Parathyroid adenoma (tissue), 2 donors: ENCODE measurements at regions not wholly inside any gene's neighbourhood (a gene's known extent, or its start where the extent isn't known, plus 50 kb on each side); places are given as distances from the start of the nearest gene placed in this dataset.

Source experiments
- H2AFZ ChIP-seq: fragments of 300-600 bp; sonication (generic); one replicate; pipeline ENCODE4 v1.7.0; 2017; ENCODE audit warnings: antibody characterized with exemption, mild to moderate bottlenecking
- H3K27ac ChIP-seq: fragments of 300-600 bp; sonication (generic); one replicate; pipeline ENCODE4 v1.7.0; 2017
- H3K27me3 ChIP-seq: fragments of 300-600 bp; sonication (generic); one replicate; pipeline ENCODE4 v1.7.0; 2017; ENCODE audit warnings: low read length; ENCODE audit not compliant: control insufficient read depth, insufficient read depth
- H3K36me3 ChIP-seq: fragments of 300-600 bp; sonication (generic); one replicate; pipeline ENCODE4 v1.7.0; 2017; ENCODE audit warnings: low read length; ENCODE audit not compliant: control insufficient read depth, insufficient read depth
- H3K4me1 ChIP-seq: fragments of 300-600 bp; sonication (generic); one replicate; pipeline ENCODE4 v1.7.0; 2017; ENCODE audit warnings: control low read depth
- H3K4me2 ChIP-seq: fragments of 300-600 bp; sonication (generic); one replicate; pipeline ENCODE4 v1.7.0; 2017; ENCODE audit warnings: low read length
- H3K4me3 ChIP-seq: fragments of 300-600 bp; sonication (generic); one replicate; pipeline ENCODE4 v1.7.0; 2017; ENCODE audit warnings: low read depth, low read length
- H3K79me2 ChIP-seq: fragments of 300-600 bp; sonication (generic); one replicate; pipeline ENCODE4 v1.7.0; 2017; ENCODE audit warnings: control low read depth
- H3K9ac ChIP-seq: fragments of 300-600 bp; sonication (generic); one replicate; pipeline ENCODE4 v1.7.0; 2017; ENCODE audit warnings: mild to moderate bottlenecking
- H3K9me3 ChIP-seq: fragments of 300-600 bp; sonication (generic); one replicate; pipeline ENCODE4 v1.7.0; 2017; ENCODE audit warnings: low read length; ENCODE audit not compliant: control insufficient read depth
- CTCF ChIP-seq: fragments of 300-600 bp; sonication (generic); IDR thresholded peaks from one replicate; pipeline ENCODE4 v1.7.0; 2017; ENCODE audit warnings: antibody characterized with exemption, mild to moderate bottlenecking
- donor health status: primary hyperparathyroidism.

GRCh38 chr5:93267736-93268135 lies 313.3 kb downstream of the NR2F1-AS1 start:
- Histone ChIP-seq H3K4me3 (no peak overlapping the region), H2AFZ (no peak overlapping the region), H3K4me1 (no peaks in the 10 kb centered on the region), H3K27ac (no peak overlapping the region), H3K79me2 (no peaks in the 10 kb centered on the region), H3K4me2 (no peak overlapping the region), H3K27me3 (no peaks in the 10 kb centered on the region), H3K9ac (no peak overlapping the region), H3K9me3 (no peaks in the 10 kb centered on the region), H3K36me3 (no peaks in the 10 kb centered on the region)
- TF ChIP-seq CTCF, result no peak

GRCh38 chr5:93267276-93267675 lies 313.7 kb downstream of the NR2F1-AS1 start:
- Histone ChIP-seq H3K9me3 (no peaks in the 10 kb centered on the region), H3K9ac (no peak overlapping the region), H3K27me3 (no peaks in the 10 kb centered on the region), H2AFZ (no peak overlapping the region), H3K4me2 (no peak overlapping the region), H3K79me2 (no peaks in the 10 kb centered on the region), H3K4me1 (no peaks in the 10 kb centered on the region), H3K36me3 (no peaks in the 10 kb centered on the region), H3K4me3 (no peak overlapping the region), H3K27ac (no peak overlapping the region)
- TF ChIP-seq CTCF, result no peak

- no peak overlapping the region for H3K9ac ChIP-seq
- no peaks in the 10 kb centered on the region for H3K36me3 ChIP-seq
- no peaks in the 10 kb centered on the region for H3K9me3 ChIP-seq
- H2AFZ ChIP-seq, result no peak overlapping the region
- H3K4me2 ChIP-seq, result no peak overlapping the region
- H3K79me2 ChIP-seq, result no peaks in the 10 kb centered on the region
- H3K4me3 ChIP-seq, result no peak overlapping the region
- H3K4me1 ChIP-seq, result no peaks in the 10 kb centered on the region
- TF ChIP-seq CTCF, result no peak
- no peaks in the 10 kb centered on the region for H3K27me3 ChIP-seq
- no peak overlapping the region for H3K27ac ChIP-seq
Measured at GRCh38 chr5:93257616-93258015, 323.4 kb downstream of the NR2F1-AS1 start.

GRCh38 chr5:93255796-93256195 lies 325.2 kb downstream of the NR2F1-AS1 start:
- no peak overlapping the region for H3K9ac ChIP-seq
- no peak for TF ChIP-seq CTCF
- no peaks in the 10 kb centered on the region for H3K4me1 ChIP-seq
- H3K27ac ChIP-seq, result no peak overlapping the region
- H3K4me3 ChIP-seq, result no peak overlapping the region
- H3K9me3 ChIP-seq, result no peaks in the 10 kb centered on the region
- no peak overlapping the region for H2AFZ ChIP-seq
- H3K36me3 ChIP-seq, result no peaks in the 10 kb centered on the region
- H3K79me2 ChIP-seq, result no peaks in the 10 kb centered on the region
- no peak overlapping the region for H3K4me2 ChIP-seq
- no peaks in the 10 kb centered on the region for H3K27me3 ChIP-seq

GRCh38 chr5:93252165-93252564 lies 328.9 kb downstream of the NR2F1-AS1 start:
- no peaks in the 10 kb centered on the region for H3K27me3 ChIP-seq
- no peaks in the 10 kb centered on the region for H3K79me2 ChIP-seq
- no peak overlapping the region for H3K4me2 ChIP-seq
- TF ChIP-seq CTCF, result no peak
- no peaks in the 10 kb centered on the region for H3K36me3 ChIP-seq
- no peak overlapping the region for H2AFZ ChIP-seq
- no peak overlapping the region for H3K4me3 ChIP-seq
- no peak overlapping the region for H3K9ac ChIP-seq
- no peaks in the 10 kb centered on the region for H3K9me3 ChIP-seq
- H3K4me1 ChIP-seq, result no peaks in the 10 kb centered on the region
- no peak overlapping the region for H3K27ac ChIP-seq
